ENCODE measurements at regions not wholly inside any gene's neighbourhood (a gene's known extent, or its start where the extent isn't known, plus 50 kb on each side); places are given as distances from the start of the nearest gene placed in this dataset.

DNA sequence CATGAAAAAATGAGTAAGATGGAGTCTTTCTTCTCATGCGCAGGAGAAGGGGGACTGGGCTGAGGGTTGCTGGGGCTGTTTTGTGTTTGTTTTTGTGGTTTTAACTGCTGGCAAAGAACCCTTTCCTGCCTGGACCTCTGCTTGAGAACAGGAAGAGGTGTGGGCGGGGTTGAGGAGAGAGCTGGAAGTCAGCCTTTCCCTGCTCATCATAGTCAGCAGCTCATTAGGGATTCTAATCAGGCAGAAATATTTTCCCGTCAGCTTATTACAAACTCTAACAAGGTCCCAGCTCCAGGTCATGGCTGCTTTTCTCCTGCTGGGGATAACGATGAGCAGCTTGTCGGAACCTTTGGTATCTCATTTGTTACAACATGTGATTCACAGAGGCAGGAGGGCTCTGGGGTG is 185.0 kb upstream of the NRXN3 start:
- Histone ChIP-seq H3K9me3 (no peaks in the 10 kb centered on the region), H3K4me3 (no peak overlapping the region), H3K27me3 (no peaks in the 10 kb centered on the region), H3K27ac (no peak overlapping the region), H3K4me1 (no peaks in the 10 kb centered on the region), H3K36me3 (no peaks in the 10 kb centered on the region)
- intact Hi-C loops (cut with DNase I): no loop called here
- TF ChIP-seq, protein P1, sequence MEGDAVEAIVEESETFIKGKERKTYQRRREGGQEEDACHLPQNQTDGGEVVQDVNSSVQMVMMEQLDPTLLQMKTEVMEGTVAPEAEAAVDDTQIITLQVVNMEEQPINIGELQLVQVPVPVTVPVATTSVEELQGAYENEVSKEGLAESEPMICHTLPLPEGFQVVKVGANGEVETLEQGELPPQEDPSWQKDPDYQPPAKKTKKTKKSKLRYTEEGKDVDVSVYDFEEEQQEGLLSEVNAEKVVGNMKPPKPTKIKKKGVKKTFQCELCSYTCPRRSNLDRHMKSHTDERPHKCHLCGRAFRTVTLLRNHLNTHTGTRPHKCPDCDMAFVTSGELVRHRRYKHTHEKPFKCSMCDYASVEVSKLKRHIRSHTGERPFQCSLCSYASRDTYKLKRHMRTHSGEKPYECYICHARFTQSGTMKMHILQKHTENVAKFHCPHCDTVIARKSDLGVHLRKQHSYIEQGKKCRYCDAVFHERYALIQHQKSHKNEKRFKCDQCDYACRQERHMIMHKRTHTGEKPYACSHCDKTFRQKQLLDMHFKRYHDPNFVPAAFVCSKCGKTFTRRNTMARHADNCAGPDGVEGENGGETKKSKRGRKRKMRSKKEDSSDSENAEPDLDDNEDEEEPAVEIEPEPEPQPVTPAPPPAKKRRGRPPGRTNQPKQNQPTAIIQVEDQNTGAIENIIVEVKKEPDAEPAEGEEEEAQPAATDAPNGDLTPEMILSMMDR (IDR thresholded peaks at IDR 0.05): no peak
- DNase-seq (ENCODE audit: low spot score in 2 of 2): peak in 1 of 2 donors; percentile 46

- H3K9me3 ChIP-seq: no peaks in the 10 kb centered on the region
- no peaks in the 10 kb centered on the region for H3K27me3 ChIP-seq
- intact Hi-C loops (cut with DNase I): no loop called here
- no peaks in the 10 kb centered on the region for H3K36me3 ChIP-seq
- H3K27ac ChIP-seq: no peak overlapping the region
- no peak overlapping the region for H3K4me3 ChIP-seq
- TF ChIP-seq, protein P1 (IDR thresholded peaks at IDR 0.05): no peak
- H3K4me1 ChIP-seq: no peaks in the 10 kb centered on the region
- DNase-seq (ENCODE audit: low spot score in 2 of 2): peak in 1 of 2 donors; percentile 8
These were observed 183.4 kb upstream of the NRXN3 start for GRCh38 chr14:77986773-77987172.

- Histone ChIP-seq H3K27me3 (no peaks in the 10 kb centered on the region), H3K4me3 (no peak overlapping the region), H3K36me3 (no peaks in the 10 kb centered on the region), H3K27ac (no peak overlapping the region), H3K9me3 (no peaks in the 10 kb centered on the region), H3K4me1 (no peaks in the 10 kb centered on the region)
- DNase-seq (ENCODE audit: low spot score in 2 of 2): peak in 1 of 2 donors; percentile 41
- intact Hi-C loops (cut with DNase I): no loop called here
- TF ChIP-seq, protein P1 (IDR thresholded peaks at IDR 0.05): no peak
These were observed 181.9 kb upstream of the NRXN3 start for GRCh38 chr14:77988096-77988870.

GRCh38 chr14:77988970-77989369 is 181.2 kb upstream of the NRXN3 start:
- Histone ChIP-seq H3K4me3 (no peak overlapping the region), H3K27me3 (no peaks in the 10 kb centered on the region), H3K27ac (no peak overlapping the region), H3K36me3 (no peaks in the 10 kb centered on the region), H3K4me1 (no peaks in the 10 kb centered on the region), H3K9me3 (no peaks in the 10 kb centered on the region)
- intact Hi-C loops (cut with DNase I): no loop called here
- TF ChIP-seq, protein P1 (IDR thresholded peaks at IDR 0.05): no peak
- peak in 1 of 2 donors; percentile 75 for DNase-seq (ENCODE audit: low spot score in 2 of 2)

DNA sequence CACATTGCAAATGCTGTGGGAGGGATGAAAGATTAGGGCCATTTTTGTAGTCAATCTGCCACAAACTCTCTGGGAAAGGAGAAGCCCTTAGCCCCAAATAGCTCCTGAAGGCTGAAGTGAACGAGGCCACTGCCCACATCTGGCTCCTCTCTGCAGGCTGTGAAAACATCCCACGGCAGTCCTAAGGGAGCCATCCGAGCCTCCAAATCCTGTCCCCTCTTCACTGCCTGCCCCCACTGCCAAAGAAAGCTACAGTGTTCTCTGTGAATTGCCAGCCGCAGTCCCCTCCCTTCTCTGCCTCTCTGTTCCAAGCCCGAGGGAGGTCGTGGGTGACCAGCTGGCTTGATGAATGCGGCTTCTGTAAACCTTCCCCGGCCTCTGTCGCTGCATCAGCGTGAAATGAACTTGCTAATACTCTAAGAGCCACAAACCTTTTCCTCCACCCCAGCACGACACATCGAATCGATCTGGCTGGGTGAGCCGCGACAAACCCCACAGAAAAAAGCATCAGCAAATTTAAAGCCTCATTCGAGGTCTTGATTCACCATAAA is 180.7 kb upstream of the NRXN3 start:
- H3K36me3 ChIP-seq: no peaks in the 10 kb centered on the region
- H3K4me3 ChIP-seq: no peak overlapping the region
- no peaks in the 10 kb centered on the region for H3K4me1 ChIP-seq
- intact Hi-C loops (cut with DNase I): no loop called here
- H3K9me3 ChIP-seq: no peaks in the 10 kb centered on the region
- peak in 1 of 2 donors; percentile 52 for DNase-seq (ENCODE audit: low spot score in 2 of 2)
- H3K27me3 ChIP-seq: no peaks in the 10 kb centered on the region
- H3K27ac ChIP-seq: no peak overlapping the region
- TF ChIP-seq, protein P1 (IDR thresholded peaks at IDR 0.05): no peak

All from ascending aorta (tissue), 2 donors.